Testis (tissue), 2 donors: ENCODE measurements at regions not wholly inside any gene's neighbourhood (a gene's known extent, or its start where the extent isn't known, plus 50 kb on each side); places are given as distances from the start of the nearest gene placed in this dataset.

Experiments
- CTCF ChIP-seq, 3 experiments: fragments of 450-650 bp in 2 of 3; fragments of 200-600 bp in 1 of 3; sonication (generic) in 1 of 3; IDR thresholded peaks; one replicate each; pipeline ENCODE4 v1.5.1; 2016 to 2019; ENCODE audit warnings: antibody characterized with exemption in 3 of 3, mild to moderate bottlenecking in 2 of 3, moderate library complexity in 1 of 3
- POLR2A ChIP-seq: fragments of 450-650 bp; IDR thresholded peaks from one replicate; pipeline ENCODE4 v1.6.1; 2017; ENCODE audit warnings: antibody characterized with exemption, mild to moderate bottlenecking, moderate library complexity

GRCh38 chr14:97777622-97778355 lies 980.6 kb downstream of the VRK1 start:
- TF ChIP-seq CTCF (IDR thresholded peaks at IDR 0.05) (no peak), POLR2A (no peak)
